Left ventricle myocardium inferior (tissue), 1 donor: ENCODE measurements at regions not wholly inside any gene's neighbourhood (a gene's known extent, or its start where the extent isn't known, plus 50 kb on each side); places are given as distances from the start of the nearest gene placed in this dataset.
"Not testable (repeated sequence)": the region's sequence is repeated elsewhere in the genome, so short reads cannot be mapped to it uniquely, and the experiment has no call there.

ENCODE experiments used
- DNase-seq: peaks from one replicate; pipeline ENCODE4 v3.0.0-alpha.2; 2020
- H3K27ac ChIP-seq: fragments of 200-600 bp; replicated peaks from 2 replicates; pipeline ENCODE4 v1.8.0; 2021
- H3K27me3 ChIP-seq: fragments of 200-600 bp; 2 replicates; pipeline ENCODE4 v1.8.0; 2021; ENCODE audit warnings: low read depth
- H3K36me3 ChIP-seq: fragments of 200-600 bp; 2 replicates; pipeline ENCODE4 v1.8.0; 2021
- H3K4me1 ChIP-seq: fragments of 200-600 bp; 2 replicates; pipeline ENCODE4 v1.8.0; 2021
- H3K4me3 ChIP-seq: fragments of 200-600 bp; 2 replicates; pipeline ENCODE4 v1.8.0; 2021; ENCODE audit warnings: mild to moderate bottlenecking, moderate library complexity
- H3K9me3 ChIP-seq: fragments of 200-600 bp; replicated peaks from 2 replicates; pipeline ENCODE4 v1.8.0; 2021
- CTCF ChIP-seq: fragments of 200-600 bp; IDR thresholded peaks from 2 replicates; pipeline ENCODE4 v1.8.0; 2021; ENCODE audit warnings: antibody characterized with exemption, mild to moderate bottlenecking, borderline replicate concordance
- intact Hi-C: fragments of 100-400 bp; cut with micrococcal nuclease; formaldehyde crosslinking; loops from one replicate; pipeline ENCODE4 v1.11.0; 2022
- donor health status: DM: no; HTN: yes; CAD: no; lungs with severe emphysema.

- no peak for TF ChIP-seq CTCF
These were observed 118.3 kb upstream of the DUSP22 start for GRCh38 chr6:174036-174435.

GRCh38 chr6:175680-176079, 116.6 kb upstream of the DUSP22 start:
- intact Hi-C loops, result no loop called here
- DNase-seq, result no peak
- TF ChIP-seq CTCF, result no peak
- Histone ChIP-seq H3K36me3 (no peaks in the 10 kb centered on the region), H3K27ac (no peak overlapping the region), H3K9me3 (no peaks in the 10 kb centered on the region), H3K4me3 (no peak overlapping the region), H3K4me1 (no peaks in the 10 kb centered on the region), H3K27me3 (peaks cover 70% of the 10 kb centered on the region)

More at GRCh38 chr6:174036-174435, 118.3 kb upstream of the DUSP22 start:
- Histone ChIP-seq H3K4me3 (no peak overlapping the region), H3K27me3 (peaks cover 67% of the 10 kb centered on the region), H3K9me3 (no peaks in the 10 kb centered on the region), H3K27ac (no peak overlapping the region), H3K36me3 (no peaks in the 10 kb centered on the region), H3K4me1 (no peaks in the 10 kb centered on the region)
- no peak for DNase-seq
- intact Hi-C loops, result no loop called here

- H3K9me3 ChIP-seq, result no peaks in the 10 kb centered on the region
- DNase-seq, result no peak
- H3K27me3 ChIP-seq, result peaks cover 62% of the 10 kb centered on the region
- no peak overlapping the region for H3K27ac ChIP-seq
- no peaks in the 10 kb centered on the region for H3K36me3 ChIP-seq
- no peak for TF ChIP-seq CTCF
- intact Hi-C loops, result no loop called here
- H3K4me3 ChIP-seq, result no peak overlapping the region
- H3K4me1 ChIP-seq, result no peaks in the 10 kb centered on the region
These were observed 115.5 kb upstream of the DUSP22 start for GRCh38 chr6:176766-177165.

GRCh38 chr6:178119-178518, 114.2 kb upstream of the DUSP22 start:
- Histone ChIP-seq H3K4me1 (no peaks in the 10 kb centered on the region), H3K36me3 (no peaks in the 10 kb centered on the region), H3K9me3 (no peaks in the 10 kb centered on the region), H3K27me3 (peaks cover 50% of the 10 kb centered on the region), H3K27ac (no peak overlapping the region), H3K4me3 (no peak overlapping the region)
- DNase-seq, result no peak
- TF ChIP-seq CTCF, result no peak
- intact Hi-C loops, result no loop called here

GRCh38 chr6:178929-179328, 113.4 kb upstream of the DUSP22 start:
- H3K4me1 ChIP-seq, DNase-seq, H3K4me3 ChIP-seq, H3K9me3 ChIP-seq, H3K36me3 ChIP-seq, H3K27ac ChIP-seq, intact Hi-C loops: not testable (repeated sequence)
- peaks cover 47% of the 10 kb centered on the region for H3K27me3 ChIP-seq

GRCh38 chr6:179340-179950, 112.8 kb upstream of the DUSP22 start:
- DNase-seq, result no peak
- H3K27ac ChIP-seq, result no peak overlapping the region
- H3K36me3 ChIP-seq, result no peaks in the 10 kb centered on the region
- intact Hi-C loops, result no loop called here
- peaks cover 47% of the 10 kb centered on the region for H3K27me3 ChIP-seq
- no peaks in the 10 kb centered on the region for H3K4me1 ChIP-seq
- no peak overlapping the region for H3K4me3 ChIP-seq
- H3K9me3 ChIP-seq, result no peaks in the 10 kb centered on the region
- TF ChIP-seq CTCF, result no peak

- intact Hi-C loops, H3K27ac ChIP-seq, H3K36me3 ChIP-seq, H3K4me3 ChIP-seq, DNase-seq, H3K4me1 ChIP-seq, H3K9me3 ChIP-seq: not testable (repeated sequence)
- peaks cover 42% of the 10 kb centered on the region for H3K27me3 ChIP-seq
These were observed 112.1 kb upstream of the DUSP22 start for GRCh38 chr6:180091-180694.
